Smooth muscle cell (in vitro differentiated cells): ENCODE measurements at regions not wholly inside any gene's neighbourhood (a gene's known extent, or its start where the extent isn't known, plus 50 kb on each side); places are given as distances from the start of the nearest gene placed in this dataset.

Experiments
- DNase-seq: peaks from one replicate; lab custom pipeline; 2025; ENCODE audit not compliant: unreplicated experiment; lab: John Stamatoyannopoulos, UW
- H2AFZ ChIP-seq: fragments of 200-600 bp; sonication (generic); 2 replicates; pipeline ENCODE4 v1.6.0; 2016; ENCODE audit warnings: antibody characterized with exemption, low read depth, mild to moderate bottlenecking
- H3F3A ChIP-seq: fragments of 200-600 bp; sonication (generic); 2 replicates; pipeline ENCODE4 v1.6.0; 2017; ENCODE audit warnings: antibody characterized with exemption, low read depth
- H3K27ac ChIP-seq: fragments of 200-600 bp; sonication (generic); 2 replicates; pipeline ENCODE4 v1.5.1; 2016; ENCODE audit warnings: low read depth, mild to moderate bottlenecking
- H3K27me3 ChIP-seq: fragments of 200-600 bp; sonication (generic); 2 replicates; pipeline ENCODE4 v1.6.1; 2016; ENCODE audit warnings: low read depth, mild to moderate bottlenecking
- H3K36me3 ChIP-seq: fragments of 200-600 bp; sonication (generic); 2 replicates; pipeline ENCODE4 v1.5.1; 2016; ENCODE audit warnings: low read depth
- H3K4me1 ChIP-seq: fragments of 200-600 bp; sonication (generic); 2 replicates; pipeline ENCODE4 v1.5.1; 2016; ENCODE audit warnings: low read depth
- H3K4me2 ChIP-seq: fragments of 200-600 bp; sonication (generic); 2 replicates; pipeline ENCODE4 v1.6.0; 2016; ENCODE audit warnings: mild to moderate bottlenecking
- H3K4me3 ChIP-seq: fragments of 200-600 bp; sonication (generic); 2 replicates; pipeline ENCODE4 v1.5.1; 2016; ENCODE audit warnings: mild to moderate bottlenecking
- H3K79me2 ChIP-seq: fragments of 200-600 bp; sonication (generic); 2 replicates; pipeline ENCODE4 v1.6.0; 2016; ENCODE audit warnings: low read depth, mild to moderate bottlenecking
- H3K9ac ChIP-seq: fragments of 200-600 bp; sonication (generic); 2 replicates; pipeline ENCODE4 v1.6.0; 2016; ENCODE audit warnings: low read depth
- H3K9me3 ChIP-seq: fragments of 200-600 bp; sonication (generic); replicated peaks from 2 replicates; pipeline ENCODE4 v1.5.1; 2016; ENCODE audit warnings: low read depth
- H4K20me1 ChIP-seq: fragments of 200-600 bp; sonication (generic); 2 replicates; pipeline ENCODE4 v1.6.0; 2016; ENCODE audit warnings: low read depth
- WGBS: methylation state at CpG from one replicate; pipeline ENCODE4 v1.1.7; 2016; ENCODE audit warnings: low lambda C conversion rate; 5-methylcytosine and 5-hydroxymethylcytosine counted together
- TF ChIP-seq, protein P1 (sequence below): fragments of 200-600 bp; sonication (generic); IDR thresholded peaks from 2 replicates; pipeline ENCODE4 v1.5.1; 2017; ENCODE audit warnings: borderline replicate concordance, mild to moderate bottlenecking, antibody characterized with exemption; ENCODE audit not compliant: insufficient read depth, poor library complexity, severe bottlenecking

DNA sequence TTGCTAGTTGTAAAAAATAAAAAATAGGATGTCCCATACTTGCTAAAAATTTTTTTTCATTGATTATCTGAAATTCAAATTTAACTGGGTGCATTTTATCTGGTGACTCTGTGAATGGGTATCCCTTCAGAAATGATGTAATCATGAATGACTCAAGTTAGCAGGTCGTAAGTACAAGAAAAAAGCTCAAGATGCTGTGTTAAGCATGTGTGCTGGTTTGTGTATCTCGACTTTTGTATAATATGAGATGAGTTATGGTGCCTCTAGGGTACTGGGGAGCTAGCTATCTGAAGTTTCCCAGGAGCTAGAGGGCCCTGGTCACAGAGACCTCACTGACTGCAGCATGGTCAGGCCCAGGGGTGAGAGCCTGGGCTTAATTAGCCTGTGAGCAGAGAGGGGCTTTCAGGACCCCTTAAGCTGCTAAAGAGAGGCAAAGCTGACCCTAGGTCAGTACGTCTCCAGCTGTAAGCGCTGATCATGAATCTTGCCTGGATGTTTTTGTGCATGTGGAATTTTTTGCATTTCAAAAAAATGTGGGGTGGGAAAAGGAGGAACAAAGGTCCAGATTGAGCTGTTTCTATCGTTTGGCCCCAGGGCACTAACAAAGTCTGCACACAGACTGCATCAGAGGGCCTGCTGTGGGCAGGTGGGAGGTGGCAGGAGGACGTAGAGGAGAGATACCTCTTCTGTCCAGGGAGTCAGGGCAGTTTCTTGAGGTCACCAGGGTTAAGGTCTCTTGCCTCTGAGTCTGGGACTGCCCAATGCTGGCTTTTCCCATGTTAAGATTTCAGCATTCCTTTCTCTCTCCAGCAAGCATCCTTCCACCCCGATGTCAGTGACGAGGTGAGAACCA is 233.2 kb upstream of the TPM1 start:
- Histone ChIP-seq H3K4me1 (peaks cover 9% of the 10 kb centered on the region), H3F3A (peaks cover 20% of the 10 kb centered on the region), H3K9me3 (no peaks in the 10 kb centered on the region), H3K9ac (peak overlapping the region; percentile 43), H3K27ac (peak overlapping the region; percentile 78), H4K20me1 (no peaks in the 10 kb centered on the region), H3K27me3 (no peaks in the 10 kb centered on the region), H3K36me3 (no peaks in the 10 kb centered on the region), H2AFZ (no peak overlapping the region), H3K4me3 (no peak overlapping the region), H3K4me2 (peak overlapping the region; percentile 1), H3K79me2 (no peaks in the 10 kb centered on the region)
- TF ChIP-seq, protein P1, sequence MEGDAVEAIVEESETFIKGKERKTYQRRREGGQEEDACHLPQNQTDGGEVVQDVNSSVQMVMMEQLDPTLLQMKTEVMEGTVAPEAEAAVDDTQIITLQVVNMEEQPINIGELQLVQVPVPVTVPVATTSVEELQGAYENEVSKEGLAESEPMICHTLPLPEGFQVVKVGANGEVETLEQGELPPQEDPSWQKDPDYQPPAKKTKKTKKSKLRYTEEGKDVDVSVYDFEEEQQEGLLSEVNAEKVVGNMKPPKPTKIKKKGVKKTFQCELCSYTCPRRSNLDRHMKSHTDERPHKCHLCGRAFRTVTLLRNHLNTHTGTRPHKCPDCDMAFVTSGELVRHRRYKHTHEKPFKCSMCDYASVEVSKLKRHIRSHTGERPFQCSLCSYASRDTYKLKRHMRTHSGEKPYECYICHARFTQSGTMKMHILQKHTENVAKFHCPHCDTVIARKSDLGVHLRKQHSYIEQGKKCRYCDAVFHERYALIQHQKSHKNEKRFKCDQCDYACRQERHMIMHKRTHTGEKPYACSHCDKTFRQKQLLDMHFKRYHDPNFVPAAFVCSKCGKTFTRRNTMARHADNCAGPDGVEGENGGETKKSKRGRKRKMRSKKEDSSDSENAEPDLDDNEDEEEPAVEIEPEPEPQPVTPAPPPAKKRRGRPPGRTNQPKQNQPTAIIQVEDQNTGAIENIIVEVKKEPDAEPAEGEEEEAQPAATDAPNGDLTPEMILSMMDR: no peak
- 52% methylated on average over 8 of the region's 8 CpGs for WGBS
- no peak for DNase-seq

DNA sequence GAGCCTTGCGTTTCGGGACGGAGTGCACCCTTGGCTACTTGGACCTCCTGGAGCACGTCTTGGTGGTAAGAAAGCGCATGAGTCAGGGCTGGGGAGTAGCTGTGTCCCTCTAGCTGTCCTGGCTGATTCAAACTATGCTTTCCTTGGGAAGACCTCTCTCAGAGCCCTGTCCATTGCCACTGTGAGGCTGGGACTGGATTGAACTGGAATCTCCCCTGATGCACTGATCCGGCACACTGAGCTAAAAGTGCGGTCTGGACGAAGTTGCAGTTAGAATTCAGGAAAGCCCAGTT is 232.6 kb upstream of the TPM1 start:
- Histone ChIP-seq H2AFZ (no peak overlapping the region), H3K4me3 (no peak overlapping the region), H3K79me2 (no peaks in the 10 kb centered on the region), H3K4me2 (no peak overlapping the region), H3K27me3 (no peaks in the 10 kb centered on the region), H3K4me1 (peaks cover 9% of the 10 kb centered on the region), H3K36me3 (no peaks in the 10 kb centered on the region), H4K20me1 (no peaks in the 10 kb centered on the region), H3F3A (peaks cover 20% of the 10 kb centered on the region), H3K27ac (peak overlapping the region; percentile 78), H3K9me3 (no peaks in the 10 kb centered on the region), H3K9ac (no peak overlapping the region)
- WGBS: 78% methylated on average over 8 of the region's 8 CpGs
- DNase-seq: no peak
- TF ChIP-seq, protein P1: no peak

DNA sequence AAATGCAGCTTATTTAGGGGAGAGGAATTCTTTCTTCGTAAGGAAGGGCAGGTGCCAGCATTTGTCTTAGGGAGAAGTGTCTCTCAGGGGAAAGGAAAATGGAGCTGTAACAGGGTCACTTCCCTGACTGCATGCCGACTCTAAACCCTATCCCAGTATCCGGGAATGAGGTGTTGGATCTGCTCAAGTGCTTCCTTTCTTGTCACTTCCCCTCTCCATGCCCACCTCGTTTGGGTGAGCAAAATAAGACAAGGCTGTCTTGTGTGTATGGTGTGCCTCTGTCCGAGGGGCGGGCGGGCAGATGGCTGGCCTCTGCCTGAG is 230.1 kb upstream of the TPM1 start:
- Histone ChIP-seq H3K4me3 (no peak overlapping the region), H3K36me3 (no peaks in the 10 kb centered on the region), H3K9ac (no peak overlapping the region), H3K4me2 (no peak overlapping the region), H3K27ac (no peak overlapping the region), H3K9me3 (no peaks in the 10 kb centered on the region), H3K79me2 (no peaks in the 10 kb centered on the region), H3K27me3 (no peaks in the 10 kb centered on the region), H4K20me1 (no peaks in the 10 kb centered on the region), H3K4me1 (peaks cover 15% of the 10 kb centered on the region), H3F3A (peaks cover 24% of the 10 kb centered on the region), H2AFZ (no peak overlapping the region)
- WGBS: 90% methylated on average over 7 of the region's 7 CpGs
- DNase-seq: no peak
- TF ChIP-seq, protein P1: no peak
